GM20000 (cell line): ENCODE measurements at regions not wholly inside any gene's neighbourhood (a gene's known extent, or its start where the extent isn't known, plus 50 kb on each side); places are given as distances from the start of the nearest gene placed in this dataset.
A peak's percentile ranks its signal among the peaks of the same experiment; 100 is the strongest.

Source experiments
- DNase-seq: peaks from one replicate; pipeline ENCODE4 v3.0.0; 2012; ENCODE audit warnings: low spot score
- TF ChIP-seq, protein P1 (sequence below): IDR thresholded peaks from 2 replicates; pipeline ENCODE4 v1.5.1; 2012; ENCODE audit warnings: mild to moderate bottlenecking, control low read depth; ENCODE audit errors: extremely low read depth, missing control alignments

DNA sequence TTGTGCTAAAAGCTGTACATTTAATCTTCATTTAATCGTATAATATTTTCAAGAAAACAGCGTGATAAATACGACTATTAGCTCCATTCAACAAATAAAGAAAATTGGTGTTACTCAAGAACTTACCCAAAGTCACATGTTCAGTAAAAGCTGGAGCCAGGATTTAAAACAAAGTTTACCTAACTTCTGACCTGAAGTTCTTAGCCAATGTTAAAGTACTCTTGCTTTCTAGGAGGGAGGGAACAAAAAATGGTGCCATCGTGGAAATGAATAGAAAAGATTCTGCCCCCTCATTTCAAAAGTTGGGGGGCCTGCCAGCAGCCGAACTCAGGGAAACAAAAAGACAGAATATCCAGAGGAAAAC, 395.8 kb downstream of the CD109 start:
- DNase-seq = no peak
- TF ChIP-seq, protein P1, sequence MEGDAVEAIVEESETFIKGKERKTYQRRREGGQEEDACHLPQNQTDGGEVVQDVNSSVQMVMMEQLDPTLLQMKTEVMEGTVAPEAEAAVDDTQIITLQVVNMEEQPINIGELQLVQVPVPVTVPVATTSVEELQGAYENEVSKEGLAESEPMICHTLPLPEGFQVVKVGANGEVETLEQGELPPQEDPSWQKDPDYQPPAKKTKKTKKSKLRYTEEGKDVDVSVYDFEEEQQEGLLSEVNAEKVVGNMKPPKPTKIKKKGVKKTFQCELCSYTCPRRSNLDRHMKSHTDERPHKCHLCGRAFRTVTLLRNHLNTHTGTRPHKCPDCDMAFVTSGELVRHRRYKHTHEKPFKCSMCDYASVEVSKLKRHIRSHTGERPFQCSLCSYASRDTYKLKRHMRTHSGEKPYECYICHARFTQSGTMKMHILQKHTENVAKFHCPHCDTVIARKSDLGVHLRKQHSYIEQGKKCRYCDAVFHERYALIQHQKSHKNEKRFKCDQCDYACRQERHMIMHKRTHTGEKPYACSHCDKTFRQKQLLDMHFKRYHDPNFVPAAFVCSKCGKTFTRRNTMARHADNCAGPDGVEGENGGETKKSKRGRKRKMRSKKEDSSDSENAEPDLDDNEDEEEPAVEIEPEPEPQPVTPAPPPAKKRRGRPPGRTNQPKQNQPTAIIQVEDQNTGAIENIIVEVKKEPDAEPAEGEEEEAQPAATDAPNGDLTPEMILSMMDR = no peak

DNA sequence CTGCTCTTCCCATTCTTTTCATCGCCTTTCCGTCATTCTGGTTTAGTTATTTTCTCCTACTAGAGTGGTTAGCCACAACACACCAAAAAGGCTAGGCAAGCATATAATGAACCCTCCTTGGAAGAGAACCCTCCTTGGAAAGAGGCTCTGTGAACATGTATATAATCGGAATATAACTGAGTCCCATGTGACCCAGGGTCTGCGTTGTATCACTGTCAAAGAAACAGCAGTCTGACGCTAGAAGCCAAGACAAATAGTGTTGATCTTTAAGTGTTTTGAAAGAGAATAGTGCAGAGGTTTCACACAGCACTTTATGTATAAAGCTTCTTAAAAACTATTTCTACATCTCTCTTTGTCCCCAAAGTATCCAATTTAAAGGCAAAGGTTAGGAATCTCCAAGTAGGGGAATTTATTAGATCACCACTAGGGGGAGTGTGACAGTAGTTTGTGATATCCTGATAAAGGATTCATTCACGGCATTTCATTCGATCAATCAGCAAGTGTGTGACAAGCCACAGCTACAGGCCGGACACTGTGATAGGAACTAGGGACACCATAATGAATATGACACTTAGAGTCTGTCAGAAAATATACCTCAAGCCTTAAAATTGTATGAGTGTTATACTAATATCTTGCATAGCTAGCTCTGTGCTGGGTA, 395.3 kb downstream of the CD109 start:
- TF ChIP-seq, protein P1 = peak; percentile 46
- DNase-seq = peak; percentile 26

DNA sequence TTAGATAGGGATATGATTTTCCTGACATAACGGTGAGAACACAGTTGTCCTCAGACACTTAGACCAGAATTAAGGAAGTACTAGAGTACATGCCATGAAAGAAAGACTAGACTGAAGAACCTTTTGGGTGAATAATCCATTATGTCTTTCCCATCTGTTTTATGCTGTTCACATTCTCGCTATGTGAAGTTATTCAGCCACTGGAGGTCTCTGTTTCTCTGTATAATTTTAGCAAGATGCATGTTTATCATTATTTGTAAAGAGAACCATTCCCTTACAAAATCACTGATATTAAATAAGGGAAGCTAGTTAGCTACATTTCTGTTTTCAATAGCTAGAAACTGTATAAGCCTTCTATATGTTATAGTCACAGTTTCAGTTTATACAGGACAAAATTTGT, 391.9 kb downstream of the CD109 start:
- TF ChIP-seq, protein P1 = no peak
- no peak for DNase-seq

DNA sequence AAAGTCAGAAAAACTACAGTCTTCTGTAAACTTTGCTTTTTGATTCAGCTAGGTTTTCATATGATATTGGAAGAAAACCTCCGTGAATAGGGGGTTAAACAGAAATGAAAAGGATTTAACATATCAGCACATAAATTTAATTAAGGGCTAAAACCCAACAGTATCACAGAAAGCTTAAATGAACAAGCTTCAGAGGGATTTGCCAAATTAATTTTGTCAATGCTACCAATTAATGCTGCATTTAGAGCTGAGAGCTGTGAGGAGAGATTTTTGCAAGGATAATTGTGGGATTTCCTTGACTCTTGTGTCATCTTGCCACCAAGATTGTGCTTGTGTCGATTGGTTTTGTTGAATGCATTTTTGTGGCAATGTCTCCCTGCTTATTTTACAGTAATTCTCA, 379.9 kb downstream of the CD109 start:
- TF ChIP-seq, protein P1 = no peak
- DNase-seq = no peak

DNA sequence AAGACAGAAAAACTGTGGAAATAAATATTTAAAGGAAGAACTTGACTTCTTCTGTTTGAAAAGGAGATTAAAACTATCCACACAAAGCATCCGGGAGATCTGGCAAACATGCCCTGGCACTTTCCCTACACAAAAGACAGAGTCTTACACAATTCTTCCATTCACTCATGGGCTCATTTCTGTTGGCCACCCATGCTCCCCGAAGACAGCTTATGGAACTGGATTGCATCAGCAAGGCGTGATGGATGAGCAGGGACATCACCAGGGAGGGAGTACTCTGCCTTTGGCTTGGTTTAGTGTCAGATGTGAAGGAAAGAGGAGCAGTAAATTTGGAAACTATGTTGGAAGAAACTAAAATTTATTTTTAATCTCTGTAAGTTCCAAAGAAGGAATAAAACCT, 379.3 kb downstream of the CD109 start:
- DNase-seq = no peak
- TF ChIP-seq, protein P1 = no peak

DNA sequence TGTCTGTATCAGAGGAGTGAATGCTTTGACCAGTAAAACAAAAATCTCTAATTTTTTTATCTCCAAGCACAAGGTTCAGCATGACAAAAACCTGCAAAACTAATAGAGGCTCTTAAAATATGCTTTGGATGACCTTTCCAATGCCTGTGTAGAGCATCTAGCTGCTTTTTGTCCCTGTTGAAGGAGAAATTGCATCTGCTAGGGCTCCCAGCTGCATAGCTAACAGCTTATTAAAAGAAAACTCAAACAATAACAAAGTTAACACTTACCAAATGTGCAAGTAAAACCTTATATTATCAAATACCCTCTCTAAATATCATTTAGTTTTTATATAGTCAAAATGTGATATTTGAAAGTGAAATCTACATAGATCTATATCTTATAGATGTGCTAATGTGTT, 378.6 kb downstream of the CD109 start:
- TF ChIP-seq, protein P1 = no peak
- DNase-seq = no peak

DNA sequence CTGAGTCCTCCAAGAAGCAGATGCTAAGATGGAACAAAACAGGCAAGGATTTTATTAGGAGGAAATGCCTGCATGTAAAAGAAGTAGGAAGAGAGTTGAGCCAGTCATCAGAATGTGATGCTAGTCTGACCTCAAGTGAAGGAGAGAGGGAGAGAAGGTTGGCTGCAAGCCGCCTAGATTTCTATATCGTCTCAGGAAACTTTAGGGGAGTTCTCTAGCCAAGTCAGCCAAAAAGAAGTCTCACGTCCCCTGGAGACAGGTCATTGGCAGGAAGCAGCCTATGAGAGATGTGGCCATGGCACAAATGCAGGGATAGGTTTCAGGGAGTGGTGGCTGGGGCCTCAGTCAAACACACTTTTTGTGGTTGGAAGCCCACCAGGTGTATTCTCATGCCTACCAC, 378.0 kb downstream of the CD109 start:
- no peak for DNase-seq
- TF ChIP-seq, protein P1 = no peak
